Naive B cell (primary cell): ENCODE measurements at regions not wholly inside any gene's neighbourhood (a gene's known extent, or its start where the extent isn't known, plus 50 kb on each side); places are given as distances from the start of the nearest gene placed in this dataset.

ENCODE experiments used
- ATAC-seq, 2 donors: fragments of 150-1000 bp; cut with Tn5 transposase; 2 replicates each; pipeline ENCODE4 v1.10.0; 2021; ENCODE audit warnings: low read depth in 2 of 2, mild to moderate bottlenecking in 2 of 2, moderate library complexity in 2 of 2
- DNase-seq: peaks from one replicate; pipeline ENCODE4 v3.0.0; 2022
- H3K27ac Mint-ChIP-seq, 6 donors: one replicate each; pipeline ENCODE4 v1.8.0; 2020 to 2022; ENCODE audit warnings: mild to moderate bottlenecking in 6 of 6, mixed read lengths in 6 of 6, moderate library complexity in 5 of 6, inconsistent platforms in 2 of 6
- H3K27me3 Mint-ChIP-seq, 3 donors: one replicate each; pipeline ENCODE4 v1.8.0; 2021 to 2022; ENCODE audit warnings: mixed read lengths in 3 of 3, mild to moderate bottlenecking in 1 of 3
- H3K36me3 Mint-ChIP-seq, 2 donors: one replicate each; pipeline ENCODE4 v1.8.0; 2020 to 2022; ENCODE audit warnings: mixed read lengths in 2 of 2, inconsistent platforms in 1 of 2, mild to moderate bottlenecking in 1 of 2
- H3K4me1 Mint-ChIP-seq, 3 donors: one replicate each; pipeline ENCODE4 v1.8.0; 2020 to 2022; ENCODE audit warnings: mixed read lengths in 3 of 3, inconsistent platforms in 1 of 3, mild to moderate bottlenecking in 1 of 3, moderate library complexity in 1 of 3
- H3K4me3 Mint-ChIP-seq, 8 donors: one replicate each; pipeline ENCODE4 v1.8.0; 2020 to 2022; ENCODE audit warnings: mild to moderate bottlenecking in 8 of 8, mixed read lengths in 8 of 8, moderate library complexity in 8 of 8, inconsistent platforms in 2 of 8
- H3K9me3 Mint-ChIP-seq, 7 donors: one replicate each; pipeline ENCODE4 v1.8.0; 2020 to 2022; ENCODE audit warnings: mixed read lengths in 7 of 7, mild to moderate bottlenecking in 5 of 7, inconsistent platforms in 2 of 7, moderate library complexity in 1 of 7

GRCh38 chr2:19078709-19079108 is 279.7 kb downstream of the OSR1 start:
- Mint-ChIP-seq H3K9me3 (peaks cover 0 to 8% (median 4%) of the 10 kb centered on the region in 7 donors), H3K36me3 (peaks cover 0 to 7% of the 10 kb centered on the region in 2 donors), H3K27me3 (no peaks in the 10 kb centered on the region), H3K4me1 (no peaks in the 10 kb centered on the region), H3K4me3 (no peak overlapping the region), H3K27ac (no peak overlapping the region)
- DNase-seq (no peak), ATAC-seq (no peak)

- Mint-ChIP-seq H3K27ac (peak overlapping the region in 1 of 6 donors; percentile 33), H3K36me3 (no peaks in the 10 kb centered on the region), H3K4me3 (no peak overlapping the region), H3K4me1 (no peaks in the 10 kb centered on the region), H3K9me3 (peaks cover 0 to 4% (median 0%) of the 10 kb centered on the region in 7 donors), H3K27me3 (no peaks in the 10 kb centered on the region)
- DNase-seq = no peak
- ATAC-seq = no peak
Measured at GRCh38 chr2:19073522-19073921, 284.9 kb downstream of the OSR1 start.

- H3K27me3 Mint-ChIP-seq = no peaks in the 10 kb centered on the region
- no peak overlapping the region for H3K4me3 Mint-ChIP-seq
- no peak for DNase-seq
- no peaks in the 10 kb centered on the region for H3K4me1 Mint-ChIP-seq
- peaks cover 0 to 4% (median 0%) of the 10 kb centered on the region in 7 donors for H3K9me3 Mint-ChIP-seq
- H3K27ac Mint-ChIP-seq = no peak overlapping the region
- H3K36me3 Mint-ChIP-seq = no peaks in the 10 kb centered on the region
- ATAC-seq = no peak
Measured at GRCh38 chr2:19072161-19072560, 286.3 kb downstream of the OSR1 start.

GRCh38 chr2:19070886-19071285 is 287.5 kb downstream of the OSR1 start:
- Mint-ChIP-seq H3K9me3 (peaks cover 0 to 2% (median 0%) of the 10 kb centered on the region in 7 donors), H3K27me3 (no peaks in the 10 kb centered on the region), H3K36me3 (no peaks in the 10 kb centered on the region), H3K4me3 (no peak overlapping the region), H3K4me1 (no peaks in the 10 kb centered on the region), H3K27ac (peak overlapping the region in 1 of 6 donors; percentile 1)
- ATAC-seq (no peak), DNase-seq (no peak)

- Mint-ChIP-seq H3K36me3 (no peaks in the 10 kb centered on the region), H3K27me3 (no peaks in the 10 kb centered on the region), H3K4me3 (no peak overlapping the region), H3K9me3 (peaks cover 0 to 2% (median 0%) of the 10 kb centered on the region in 7 donors), H3K4me1 (no peaks in the 10 kb centered on the region), H3K27ac (no peak overlapping the region)
- DNase-seq (no peak), ATAC-seq (no peak)
Measured at GRCh38 chr2:19068206-19068605, 290.2 kb downstream of the OSR1 start.

GRCh38 chr2:19062370-19062769 is 296.1 kb downstream of the OSR1 start:
- ATAC-seq = no peak
- Mint-ChIP-seq H3K27me3 (no peaks in the 10 kb centered on the region), H3K36me3 (no peaks in the 10 kb centered on the region), H3K27ac (no peak overlapping the region), H3K4me1 (no peaks in the 10 kb centered on the region), H3K4me3 (no peak overlapping the region), H3K9me3 (no peaks in the 10 kb centered on the region)
- DNase-seq = no peak

GRCh38 chr2:19059076-19059475 is 299.3 kb downstream of the OSR1 start:
- DNase-seq (no peak), ATAC-seq (no peak)
- Mint-ChIP-seq H3K27ac (no peak overlapping the region), H3K9me3 (peaks cover 0 to 5% (median 2%) of the 10 kb centered on the region in 7 donors), H3K27me3 (no peaks in the 10 kb centered on the region), H3K4me3 (no peak overlapping the region), H3K4me1 (no peaks in the 10 kb centered on the region), H3K36me3 (peaks cover 0 to 8% of the 10 kb centered on the region in 2 donors)

- no peaks in the 10 kb centered on the region for H3K27me3 Mint-ChIP-seq
- H3K4me1 Mint-ChIP-seq = no peaks in the 10 kb centered on the region
- H3K36me3 Mint-ChIP-seq = peaks cover 4 to 6% of the 10 kb centered on the region in 2 donors
- DNase-seq (no peak), ATAC-seq (no peak)
- H3K27ac Mint-ChIP-seq = no peak overlapping the region
- H3K9me3 Mint-ChIP-seq = peaks cover 0 to 13% (median 3%) of the 10 kb centered on the region in 7 donors
- H3K4me3 Mint-ChIP-seq = no peak overlapping the region
Measured at GRCh38 chr2:19051203-19051831, 307.1 kb downstream of the OSR1 start.

GRCh38 chr2:19050354-19050753 is 308.1 kb downstream of the OSR1 start:
- DNase-seq = no peak
- ATAC-seq = no peak
- Mint-ChIP-seq H3K36me3 (peaks cover 0 to 4% of the 10 kb centered on the region in 2 donors), H3K27me3 (no peaks in the 10 kb centered on the region), H3K27ac (no peak overlapping the region), H3K9me3 (peaks cover 0 to 9% (median 3%) of the 10 kb centered on the region in 7 donors), H3K4me3 (no peak overlapping the region), H3K4me1 (no peaks in the 10 kb centered on the region)

GRCh38 chr2:19048593-19049266 is 309.7 kb downstream of the OSR1 start:
- Mint-ChIP-seq H3K9me3 (peaks cover 0 to 9% (median 2%) of the 10 kb centered on the region in 7 donors), H3K27ac (peak overlapping the region in 2 of 6 donors; percentile 30 to 74), H3K27me3 (peaks cover 0 to 5% (median 0%) of the 10 kb centered on the region in 3 donors), H3K4me1 (no peaks in the 10 kb centered on the region), H3K36me3 (peaks cover 0 to 4% of the 10 kb centered on the region in 2 donors), H3K4me3 (no peak overlapping the region)
- no peak for ATAC-seq
- DNase-seq = no peak

GRCh38 chr2:19046986-19047780 is 311.2 kb downstream of the OSR1 start:
- no peaks in the 10 kb centered on the region for H3K4me1 Mint-ChIP-seq
- peaks cover 0 to 4% of the 10 kb centered on the region in 2 donors for H3K36me3 Mint-ChIP-seq
- H3K4me3 Mint-ChIP-seq = no peak overlapping the region
- ATAC-seq (no peak), DNase-seq (no peak)
- no peak overlapping the region for H3K27ac Mint-ChIP-seq
- peaks cover 0 to 5% (median 0%) of the 10 kb centered on the region in 3 donors for H3K27me3 Mint-ChIP-seq
- peaks cover 0 to 9% (median 1%) of the 10 kb centered on the region in 7 donors for H3K9me3 Mint-ChIP-seq

- no peaks in the 10 kb centered on the region for H3K4me1 Mint-ChIP-seq
- no peak for ATAC-seq
- H3K9me3 Mint-ChIP-seq = peaks cover 0 to 16% (median 1%) of the 10 kb centered on the region in 7 donors
- DNase-seq = no peak
- no peak overlapping the region for H3K4me3 Mint-ChIP-seq
- H3K27ac Mint-ChIP-seq = peak overlapping the region in 1 of 6 donors; percentile 6
- H3K27me3 Mint-ChIP-seq = peaks cover 0 to 5% (median 0%) of the 10 kb centered on the region in 3 donors
- H3K36me3 Mint-ChIP-seq = peaks cover 0 to 4% of the 10 kb centered on the region in 2 donors
Measured at GRCh38 chr2:19045151-19045550, 313.3 kb downstream of the OSR1 start.

- Mint-ChIP-seq H3K36me3 (peaks cover 0 to 4% of the 10 kb centered on the region in 2 donors), H3K4me1 (no peaks in the 10 kb centered on the region), H3K4me3 (no peak overlapping the region), H3K9me3 (peaks cover 0 to 16% (median under 1%) of the 10 kb centered on the region in 7 donors), H3K27me3 (peaks cover 0 to 5% (median 0%) of the 10 kb centered on the region in 3 donors), H3K27ac (no peak overlapping the region)
- no peak for DNase-seq
- no peak for ATAC-seq
Measured at GRCh38 chr2:19043893-19044292, 314.5 kb downstream of the OSR1 start.
